ENCODE measurements at regions not wholly inside any gene's neighbourhood (a gene's known extent, or its start where the extent isn't known, plus 50 kb on each side); places are given as distances from the start of the nearest gene placed in this dataset.

DNA sequence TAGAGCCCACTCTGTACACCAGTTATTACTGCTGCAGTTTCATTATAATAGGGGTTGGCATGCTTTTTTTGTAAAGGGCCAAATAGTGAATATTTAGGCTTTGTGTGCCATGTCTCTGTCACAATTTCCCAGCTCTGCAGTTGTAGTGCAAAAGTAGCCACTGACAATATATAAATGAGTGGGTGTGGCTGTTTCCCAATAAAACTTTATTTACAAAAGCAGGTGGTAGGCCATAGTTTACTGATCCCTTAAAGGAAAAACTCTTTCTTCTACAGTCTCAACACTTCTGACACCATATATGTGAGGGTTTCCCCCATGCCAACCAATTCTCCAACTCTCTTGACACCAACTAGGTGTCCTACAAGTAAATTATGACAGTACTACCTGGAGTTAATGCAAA, 110.2 kb upstream of the NAP1L1 start:
- no peak for TF ChIP-seq CTCF (IDR thresholded peaks at IDR 0.05; ENCODE audit: unreplicated experiment)
- peaks cover 8% of the 10 kb centered on the region for H3K9me3 Mint-ChIP-seq (ENCODE audit: unreplicated experiment)
- H3K27me3 Mint-ChIP-seq (ENCODE audit: unreplicated experiment) = no peaks in the 10 kb centered on the region
- H3K4me3 Mint-ChIP-seq (ENCODE audit: unreplicated experiment) = no peak overlapping the region
- no peak for DNase-seq (ENCODE audit: low spot score)
- H3K27ac Mint-ChIP-seq (ENCODE audit: unreplicated experiment) = no peak overlapping the region
- H3K4me1 Mint-ChIP-seq (ENCODE audit: unreplicated experiment) = no peaks in the 10 kb centered on the region
- H3K36me3 Mint-ChIP-seq (ENCODE audit: low read depth, unreplicated experiment) = no peaks in the 10 kb centered on the region

GRCh38 chr12:76193961-76194360, 109.5 kb upstream of the NAP1L1 start:
- no peaks in the 10 kb centered on the region for H3K4me1 Mint-ChIP-seq (ENCODE audit: unreplicated experiment)
- peaks cover 5% of the 10 kb centered on the region for H3K9me3 Mint-ChIP-seq (ENCODE audit: unreplicated experiment)
- TF ChIP-seq CTCF (IDR thresholded peaks at IDR 0.05; ENCODE audit: unreplicated experiment) = no peak
- no peak for DNase-seq (ENCODE audit: low spot score)
- no peak overlapping the region for H3K27ac Mint-ChIP-seq (ENCODE audit: unreplicated experiment)
- H3K36me3 Mint-ChIP-seq (ENCODE audit: low read depth, unreplicated experiment) = no peaks in the 10 kb centered on the region
- H3K4me3 Mint-ChIP-seq (ENCODE audit: unreplicated experiment) = no peak overlapping the region
- H3K27me3 Mint-ChIP-seq (ENCODE audit: unreplicated experiment) = no peaks in the 10 kb centered on the region

DNA sequence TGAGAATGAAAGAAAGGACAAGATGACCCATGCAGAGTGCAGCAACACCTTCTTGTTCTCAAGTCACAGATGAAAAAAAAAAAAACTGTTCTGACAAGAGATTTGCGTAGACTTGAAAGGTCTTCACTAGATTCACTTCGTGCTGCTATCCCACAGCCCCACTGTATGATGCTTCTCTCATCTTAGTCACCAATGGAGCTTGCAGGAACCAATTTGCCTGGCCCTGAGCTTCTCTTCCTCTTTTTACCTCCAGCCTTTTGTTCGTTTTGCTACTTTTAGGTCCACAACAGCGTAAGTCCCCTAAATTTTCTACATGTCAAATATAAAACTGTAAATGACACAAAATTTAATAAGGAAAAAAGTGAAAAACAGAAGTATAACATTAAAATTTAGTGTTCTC, 107.9 kb upstream of the NAP1L1 start:
- Mint-ChIP-seq H3K4me3 (ENCODE audit: unreplicated experiment) (no peak overlapping the region), H3K36me3 (ENCODE audit: low read depth, unreplicated experiment) (no peaks in the 10 kb centered on the region), H3K9me3 (ENCODE audit: unreplicated experiment) (no peaks in the 10 kb centered on the region), H3K27me3 (ENCODE audit: unreplicated experiment) (no peaks in the 10 kb centered on the region), H3K27ac (ENCODE audit: unreplicated experiment) (no peak overlapping the region), H3K4me1 (ENCODE audit: unreplicated experiment) (no peaks in the 10 kb centered on the region)
- DNase-seq (ENCODE audit: low spot score) = no peak
- TF ChIP-seq CTCF (IDR thresholded peaks at IDR 0.05; ENCODE audit: unreplicated experiment) = no peak

DNA sequence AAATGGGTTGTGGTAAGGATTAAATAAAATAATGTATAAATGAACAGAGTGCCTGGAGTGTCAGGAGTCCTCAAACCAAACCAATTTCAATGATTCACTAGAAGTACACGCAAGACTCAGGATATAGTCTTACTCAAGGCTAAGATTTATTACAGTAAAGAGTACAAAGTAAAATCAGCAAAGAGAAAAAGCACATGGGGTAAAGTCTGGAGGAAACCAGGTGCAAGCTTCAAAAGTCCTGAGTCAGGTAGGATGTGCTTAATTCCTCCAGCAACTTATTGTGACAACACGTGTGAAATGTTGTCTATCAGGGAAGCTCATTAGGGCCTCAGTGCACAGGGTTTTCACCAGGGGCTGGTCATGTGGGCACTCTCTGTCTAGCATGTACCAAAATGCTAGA, 105.8 kb upstream of the NAP1L1 start:
- Mint-ChIP-seq H3K27me3 (ENCODE audit: unreplicated experiment) (no peaks in the 10 kb centered on the region), H3K4me1 (ENCODE audit: unreplicated experiment) (no peaks in the 10 kb centered on the region), H3K4me3 (ENCODE audit: unreplicated experiment) (no peak overlapping the region), H3K27ac (ENCODE audit: unreplicated experiment) (no peak overlapping the region), H3K36me3 (ENCODE audit: low read depth, unreplicated experiment) (no peaks in the 10 kb centered on the region), H3K9me3 (ENCODE audit: unreplicated experiment) (no peaks in the 10 kb centered on the region)
- DNase-seq (ENCODE audit: low spot score) = no peak
- no peak for TF ChIP-seq CTCF (IDR thresholded peaks at IDR 0.05; ENCODE audit: unreplicated experiment)

DNA sequence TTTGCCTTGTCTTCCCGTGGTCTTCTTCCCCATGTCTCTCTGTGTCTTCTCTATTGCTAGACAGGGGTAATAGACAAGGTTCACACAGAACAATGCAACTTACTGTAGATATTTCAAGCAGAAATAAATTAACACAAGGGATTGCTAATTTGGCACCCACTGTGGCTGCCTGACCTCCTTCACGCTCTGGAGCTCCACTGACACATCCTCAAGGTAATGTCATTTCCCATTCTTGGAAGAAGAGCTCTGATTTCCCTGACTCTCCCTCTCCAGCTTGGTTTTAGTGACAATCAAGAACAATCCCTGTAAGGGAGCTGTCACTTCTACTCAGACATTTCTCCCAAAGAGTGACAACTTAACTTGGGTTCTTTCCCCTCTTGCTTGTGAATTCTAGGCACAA, 105.4 kb upstream of the NAP1L1 start:
- Mint-ChIP-seq H3K27ac (ENCODE audit: unreplicated experiment) (no peak overlapping the region), H3K27me3 (ENCODE audit: unreplicated experiment) (no peaks in the 10 kb centered on the region), H3K4me3 (ENCODE audit: unreplicated experiment) (no peak overlapping the region), H3K4me1 (ENCODE audit: unreplicated experiment) (no peaks in the 10 kb centered on the region), H3K36me3 (ENCODE audit: low read depth, unreplicated experiment) (no peaks in the 10 kb centered on the region), H3K9me3 (ENCODE audit: unreplicated experiment) (no peaks in the 10 kb centered on the region)
- DNase-seq (ENCODE audit: low spot score) = no peak
- no peak for TF ChIP-seq CTCF (IDR thresholded peaks at IDR 0.05; ENCODE audit: unreplicated experiment)
